CD14-positive monocyte (primary cell): ENCODE measurements at regions not wholly inside any gene's neighbourhood (a gene's known extent, or its start where the extent isn't known, plus 50 kb on each side); places are given as distances from the start of the nearest gene placed in this dataset.

ENCODE experiments used
- DNase-seq, 3 donors: peaks; one replicate each; pipeline ENCODE4 v3.0.0-alpha.2; 2011 to 2022
- H2AFZ ChIP-seq: 2 replicates; pipeline ENCODE4 v1.6.0; 2012; ENCODE audit warnings: mild to moderate bottlenecking, low read depth, low read length, inconsistent platforms; ENCODE audit not compliant: insufficient read depth, poor library complexity, severe bottlenecking
- H3K27ac ChIP-seq, 2 donors: 1 replicate in 1 of 2; 2 replicates in 1 of 2; pipeline ENCODE4 v1.5.1; 2012 to 2013; ENCODE audit warnings: low read length in 2 of 2, control low read depth in 1 of 2, inconsistent platforms in 1 of 2, low read depth in 1 of 2, mild to moderate bottlenecking in 1 of 2
- H3K27me3 ChIP-seq, 2 donors: one replicate each; pipeline versions ENCODE4 v1.6.0 to v1.6.1; 2011 to 2013; ENCODE audit warnings: low read length in 2 of 2; ENCODE audit not compliant: control insufficient read depth in 2 of 2, insufficient read depth in 2 of 2
- H3K36me3 ChIP-seq, 2 donors: replicated peaks in 1 of 2; 1 replicate in 1 of 2; 2 replicates in 1 of 2; pipeline versions ENCODE4 v1.5.1 to v1.6.1; 2012 to 2013; ENCODE audit warnings: low read length in 2 of 2, control low read depth in 1 of 2, inconsistent platforms in 1 of 2, mild to moderate bottlenecking in 1 of 2; ENCODE audit not compliant: insufficient read depth in 2 of 2, control insufficient read depth in 1 of 2
- H3K4me1 ChIP-seq, 2 donors: 1 replicate in 1 of 2; 2 replicates in 1 of 2; pipeline versions ENCODE4 v1.5.1 to v1.6.1; 2012 to 2013; ENCODE audit warnings: low read length in 2 of 2, control low read depth in 1 of 2, inconsistent platforms in 1 of 2, mild to moderate bottlenecking in 1 of 2, moderate library complexity in 1 of 2; ENCODE audit not compliant: insufficient read depth in 2 of 2, control insufficient read depth in 1 of 2
- H3K4me2 ChIP-seq: replicated peaks from 2 replicates; pipeline ENCODE3; 2012; ENCODE audit warnings: low read length, moderate library complexity, mild to moderate bottlenecking; ENCODE audit not compliant: poor library complexity, severe bottlenecking; ENCODE audit errors: extremely low read depth
- H3K4me3 ChIP-seq, 3 experiments: fragments of 200-600 bp in 1 of 3; sonication (generic) in 1 of 3; replicated peaks in 1 of 3; 1 replicate in 2 of 3; 2 replicates in 1 of 3; pipeline ENCODE4 v1.5.1; 2011 to 2013; ENCODE audit warnings: low read length in 3 of 3, mild to moderate bottlenecking in 3 of 3, control low read depth in 2 of 3, low read depth in 2 of 3, inconsistent platforms in 1 of 3, moderate library complexity in 1 of 3
- H3K79me2 ChIP-seq: 2 replicates; pipeline ENCODE4 v1.6.0; 2012; ENCODE audit warnings: mild to moderate bottlenecking, control low read depth, inconsistent platforms, low read length, moderate library complexity; ENCODE audit not compliant: insufficient read depth
- H3K9ac ChIP-seq: 2 replicates; pipeline ENCODE4 v1.6.0; 2017; ENCODE audit warnings: low read length, mild to moderate bottlenecking; ENCODE audit not compliant: insufficient read depth, poor library complexity, severe bottlenecking
- H3K9me3 ChIP-seq, 2 donors: replicated peaks in 1 of 2; 1 replicate in 1 of 2; 2 replicates in 1 of 2; pipeline versions ENCODE4 v1.5.1 to v1.6.1; 2012 to 2013; ENCODE audit warnings: low read length in 2 of 2, control low read depth in 1 of 2; ENCODE audit not compliant: control insufficient read depth in 1 of 2, insufficient read depth in 1 of 2
- H4K20me1 ChIP-seq: 2 replicates; pipeline ENCODE4 v1.6.0; 2012; ENCODE audit warnings: mild to moderate bottlenecking, low read length, control low read depth, moderate library complexity; ENCODE audit not compliant: insufficient read depth
- H3K27ac Mint-ChIP-seq, 7 donors: one replicate each; pipeline ENCODE4 v1.8.0; 2020; ENCODE audit warnings: mild to moderate bottlenecking in 7 of 7, mixed read lengths in 7 of 7, moderate library complexity in 6 of 7, inconsistent platforms in 2 of 7
- H3K27me3 Mint-ChIP-seq, 3 donors: one replicate each; pipeline ENCODE4 v1.8.0; 2021 to 2022; ENCODE audit warnings: low read depth in 3 of 3, mild to moderate bottlenecking in 3 of 3, mixed read lengths in 3 of 3, moderate library complexity in 3 of 3, inconsistent platforms in 1 of 3
- H3K36me3 Mint-ChIP-seq, 2 donors: one replicate each; pipeline ENCODE4 v1.8.0; 2020; ENCODE audit warnings: mixed read lengths in 2 of 2, inconsistent platforms in 1 of 2, mild to moderate bottlenecking in 1 of 2
- H3K4me1 Mint-ChIP-seq: one replicate; pipeline ENCODE4 v1.8.0; 2020; ENCODE audit warnings: mild to moderate bottlenecking, mixed read lengths
- H3K4me3 Mint-ChIP-seq, 2 donors: one replicate each; pipeline ENCODE4 v1.8.0; 2020; ENCODE audit warnings: mild to moderate bottlenecking in 2 of 2, mixed read lengths in 2 of 2, moderate library complexity in 1 of 2
- H3K9me3 Mint-ChIP-seq, 7 donors: one replicate each; pipeline ENCODE4 v1.8.0; 2020 to 2022; ENCODE audit warnings: mixed read lengths in 7 of 7, mild to moderate bottlenecking in 6 of 7, moderate library complexity in 6 of 7, inconsistent platforms in 2 of 7
- WGBS: methylation state at CpG from one replicate; pipeline ENCODE4 v1.1.5; 2013; ENCODE audit warnings: missing lambda C conversion rate; ENCODE audit not compliant: insufficient coverage; 5-methylcytosine and 5-hydroxymethylcytosine counted together
- intact Hi-C, 2 donors: fragments of 100-400 bp; cut with micrococcal nuclease; formaldehyde crosslinking; loops; one replicate each; pipeline versions ENCODE4 v1.15.0 to v1.15.1; 2023
- TF ChIP-seq, protein P1 (sequence below): fragments of 200-600 bp; IDR thresholded peaks from one replicate; pipeline ENCODE4 v1.8.0; 2022; ENCODE audit warnings: antibody characterized with exemption, mild to moderate bottlenecking

DNA sequence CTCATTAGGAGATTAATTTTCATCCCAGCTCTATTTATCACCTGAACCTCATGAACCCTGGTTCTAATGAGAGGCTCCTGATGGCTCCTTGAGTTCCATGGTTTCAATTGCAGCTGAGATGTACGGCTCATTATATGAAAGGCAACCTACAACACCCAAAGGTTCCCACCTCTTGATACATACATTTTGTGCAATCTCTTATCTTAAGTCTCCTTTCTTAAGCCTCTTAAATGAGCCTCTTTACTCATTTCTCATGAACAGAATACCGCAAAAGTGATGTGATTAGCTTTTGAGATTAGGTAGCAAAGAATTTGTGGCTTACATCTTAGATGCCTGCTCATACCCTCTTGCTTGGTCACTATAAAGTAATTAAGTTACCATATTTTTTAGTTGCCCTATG, 1964.0 kb upstream of the CDH6 start:
- H3K79me2 ChIP-seq = no peaks in the 10 kb centered on the region
- no peak overlapping the region for H3K4me3 ChIP-seq
- H3K36me3 ChIP-seq = no peaks in the 10 kb centered on the region
- no peak overlapping the region for H2AFZ ChIP-seq
- no peak overlapping the region for H3K9ac ChIP-seq
- no peaks in the 10 kb centered on the region for H3K4me1 ChIP-seq
- H3K27ac ChIP-seq = no peak overlapping the region
- H3K27me3 ChIP-seq = no peaks in the 10 kb centered on the region
- DNase-seq = no peak
- Mint-ChIP-seq H3K4me1 (no peaks in the 10 kb centered on the region), H3K9me3 (peaks cover 0 to 6% (median 0%) of the 10 kb centered on the region in 7 donors), H3K27ac (no peak overlapping the region), H3K4me3 (no peak overlapping the region), H3K36me3 (no peaks in the 10 kb centered on the region), H3K27me3 (no peaks in the 10 kb centered on the region)
- H4K20me1 ChIP-seq = no peaks in the 10 kb centered on the region
- H3K9me3 ChIP-seq = peaks cover 0 to 7% of the 10 kb centered on the region in 2 donors
- TF ChIP-seq, protein P1, sequence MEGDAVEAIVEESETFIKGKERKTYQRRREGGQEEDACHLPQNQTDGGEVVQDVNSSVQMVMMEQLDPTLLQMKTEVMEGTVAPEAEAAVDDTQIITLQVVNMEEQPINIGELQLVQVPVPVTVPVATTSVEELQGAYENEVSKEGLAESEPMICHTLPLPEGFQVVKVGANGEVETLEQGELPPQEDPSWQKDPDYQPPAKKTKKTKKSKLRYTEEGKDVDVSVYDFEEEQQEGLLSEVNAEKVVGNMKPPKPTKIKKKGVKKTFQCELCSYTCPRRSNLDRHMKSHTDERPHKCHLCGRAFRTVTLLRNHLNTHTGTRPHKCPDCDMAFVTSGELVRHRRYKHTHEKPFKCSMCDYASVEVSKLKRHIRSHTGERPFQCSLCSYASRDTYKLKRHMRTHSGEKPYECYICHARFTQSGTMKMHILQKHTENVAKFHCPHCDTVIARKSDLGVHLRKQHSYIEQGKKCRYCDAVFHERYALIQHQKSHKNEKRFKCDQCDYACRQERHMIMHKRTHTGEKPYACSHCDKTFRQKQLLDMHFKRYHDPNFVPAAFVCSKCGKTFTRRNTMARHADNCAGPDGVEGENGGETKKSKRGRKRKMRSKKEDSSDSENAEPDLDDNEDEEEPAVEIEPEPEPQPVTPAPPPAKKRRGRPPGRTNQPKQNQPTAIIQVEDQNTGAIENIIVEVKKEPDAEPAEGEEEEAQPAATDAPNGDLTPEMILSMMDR = no peak
- H3K4me2 ChIP-seq = no peak overlapping the region
- WGBS = 86% methylated on average over 1 of the region's 2 CpGs
- intact Hi-C loops = no loop called here

DNA sequence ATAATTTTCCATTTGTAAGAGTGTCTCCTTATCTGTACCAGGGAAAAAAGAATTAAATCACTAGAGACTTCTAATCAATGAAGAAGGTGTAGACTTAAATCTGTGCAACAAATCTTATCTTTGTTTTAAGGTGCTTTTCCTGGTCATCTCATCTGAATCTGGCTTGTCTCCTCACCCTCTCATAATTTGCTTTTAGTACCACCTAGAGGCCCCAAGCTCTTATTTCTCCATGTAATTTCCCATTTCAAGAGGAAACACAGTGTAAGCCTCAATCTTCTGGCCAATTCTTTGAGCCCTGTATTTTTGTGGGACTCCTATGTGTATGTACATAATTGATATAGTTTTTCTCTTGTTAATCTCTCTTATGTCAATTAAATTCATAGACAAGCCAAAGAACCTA, 1975.3 kb upstream of the CDH6 start:
- H3K27me3 Mint-ChIP-seq = peaks cover 0 to 2% (median 0%) of the 10 kb centered on the region in 3 donors
- H3K36me3 Mint-ChIP-seq = no peaks in the 10 kb centered on the region
- no peaks in the 10 kb centered on the region for H3K4me1 Mint-ChIP-seq
- Histone ChIP-seq H3K9ac (no peak overlapping the region), H3K9me3 (no peaks in the 10 kb centered on the region), H3K4me3 (no peak overlapping the region), H3K4me1 (no peaks in the 10 kb centered on the region), H3K4me2 (no peak overlapping the region), H3K27me3 (no peaks in the 10 kb centered on the region), H4K20me1 (no peaks in the 10 kb centered on the region), H3K79me2 (no peaks in the 10 kb centered on the region), H3K27ac (no peak overlapping the region), H3K36me3 (no peaks in the 10 kb centered on the region), H2AFZ (no peak overlapping the region)
- TF ChIP-seq, protein P1 = no peak
- H3K4me3 Mint-ChIP-seq = no peak overlapping the region
- peaks cover 0 to 6% (median under 1%) of the 10 kb centered on the region in 7 donors for H3K9me3 Mint-ChIP-seq
- no peak overlapping the region for H3K27ac Mint-ChIP-seq
- intact Hi-C loops = no loop called here
- no peak for DNase-seq
